ENCODE measurements at regions not wholly inside any gene's neighbourhood (a gene's known extent, or its start where the extent isn't known, plus 50 kb on each side); places are given as distances from the start of the nearest gene placed in this dataset.
"Not testable (repeated sequence)": the region's sequence is repeated elsewhere in the genome, so short reads cannot be mapped to it uniquely, and the experiment has no call there.

- no peak for DNase-seq (ENCODE audit: extremely low read depth in 1 of 2, low read depth in 1 of 2)
These were observed 588.3 kb upstream of the PBX1 start for GRCh38 chr1:163970699-163971098.

GRCh38 chr1:163973586-163973985, 585.4 kb upstream of the PBX1 start:
- no peak for DNase-seq (ENCODE audit: extremely low read depth in 1 of 2, low read depth in 1 of 2)

GRCh38 chr1:163974120-163974519, 584.9 kb upstream of the PBX1 start:
- no peak for DNase-seq (ENCODE audit: extremely low read depth in 1 of 2, low read depth in 1 of 2)

- no peak for DNase-seq (ENCODE audit: extremely low read depth in 1 of 2, low read depth in 1 of 2)
These were observed 578.6 kb upstream of the PBX1 start for GRCh38 chr1:163980394-163980793.

- no peak for DNase-seq (ENCODE audit: extremely low read depth in 1 of 2, low read depth in 1 of 2)
These were observed 577.4 kb upstream of the PBX1 start for GRCh38 chr1:163981500-163982030.

GRCh38 chr1:163983097-163983496, 575.9 kb upstream of the PBX1 start:
- DNase-seq (ENCODE audit: extremely low read depth in 1 of 2, low read depth in 1 of 2), result no peak

GRCh38 chr1:163985700-163986099, 573.3 kb upstream of the PBX1 start:
- no peak for DNase-seq (ENCODE audit: extremely low read depth in 1 of 2, low read depth in 1 of 2)

GRCh38 chr1:163999131-163999530, 559.9 kb upstream of the PBX1 start:
- DNase-seq (ENCODE audit: extremely low read depth in 1 of 2, low read depth in 1 of 2), result no peak

- not testable (repeated sequence) for DNase-seq (ENCODE audit: extremely low read depth in 1 of 2, low read depth in 1 of 2)
These were observed 552.8 kb upstream of the PBX1 start for GRCh38 chr1:164006186-164006585.

GRCh38 chr1:164006621-164007020, 552.4 kb upstream of the PBX1 start:
- no peak for DNase-seq (ENCODE audit: extremely low read depth in 1 of 2, low read depth in 1 of 2)

GRCh38 chr1:164017239-164017638, 541.7 kb upstream of the PBX1 start:
- DNase-seq (ENCODE audit: extremely low read depth in 1 of 2, low read depth in 1 of 2), result no peak

GRCh38 chr1:164020391-164020790, 538.6 kb upstream of the PBX1 start:
- DNase-seq (ENCODE audit: extremely low read depth in 1 of 2, low read depth in 1 of 2), result no peak

GRCh38 chr1:164021813-164022212, 537.2 kb upstream of the PBX1 start:
- no peak for DNase-seq (ENCODE audit: extremely low read depth in 1 of 2, low read depth in 1 of 2)

- DNase-seq (ENCODE audit: extremely low read depth in 1 of 2, low read depth in 1 of 2), result no peak
These were observed 525.2 kb upstream of the PBX1 start for GRCh38 chr1:164033782-164034181.

- no peak for DNase-seq (ENCODE audit: extremely low read depth in 1 of 2, low read depth in 1 of 2)
These were observed 518.2 kb upstream of the PBX1 start for GRCh38 chr1:164040754-164041153.

- DNase-seq (ENCODE audit: extremely low read depth in 1 of 2, low read depth in 1 of 2), result no peak
These were observed 507.2 kb upstream of the PBX1 start for GRCh38 chr1:164051782-164052181.

- no peak for DNase-seq (ENCODE audit: extremely low read depth in 1 of 2, low read depth in 1 of 2)
These were observed 504.7 kb upstream of the PBX1 start for GRCh38 chr1:164054331-164054730.

GRCh38 chr1:164058198-164058597, 500.8 kb upstream of the PBX1 start:
- no peak for DNase-seq (ENCODE audit: extremely low read depth in 1 of 2, low read depth in 1 of 2)

- no peak for DNase-seq (ENCODE audit: extremely low read depth in 1 of 2, low read depth in 1 of 2)
These were observed 497.5 kb upstream of the PBX1 start for GRCh38 chr1:164061528-164061927.

GRCh38 chr1:164064501-164064900, 494.5 kb upstream of the PBX1 start:
- DNase-seq (ENCODE audit: extremely low read depth in 1 of 2, low read depth in 1 of 2), result no peak

- DNase-seq (ENCODE audit: extremely low read depth in 1 of 2, low read depth in 1 of 2), result no peak
These were observed 487.7 kb upstream of the PBX1 start for GRCh38 chr1:164071288-164071687.

GRCh38 chr1:164086832-164087231, 472.2 kb upstream of the PBX1 start:
- DNase-seq (ENCODE audit: extremely low read depth in 1 of 2, low read depth in 1 of 2), result no peak

GRCh38 chr1:164087906-164088453, 471.0 kb upstream of the PBX1 start:
- DNase-seq (ENCODE audit: extremely low read depth in 1 of 2, low read depth in 1 of 2), result no peak

Measured in stimulated activated CD8-positive, alpha-beta memory T cell treated with anti-CD3 and anti-CD28 coated beads, Interleukin-7, amount 100 ng/mL, for 48 hours (primary cell).